Peyer's patch (tissue), 4 donors: ENCODE measurements at regions not wholly inside any gene's neighbourhood (a gene's known extent, or its start where the extent isn't known, plus 50 kb on each side); places are given as distances from the start of the nearest gene placed in this dataset.

Source experiments
- DNase-seq, 3 donors: peaks; one replicate each; pipeline ENCODE4 v3.0.0-alpha.2; 2017 to 2019
- H3K27ac ChIP-seq, 4 donors: fragments of 200-600 bp; sonication (generic); one replicate each; pipeline ENCODE4 v1.5.1; 2016 to 2019
- H3K27me3 ChIP-seq, 2 donors: fragments of 200-600 bp; sonication (generic); one replicate each; pipeline ENCODE4 v1.5.1; 2019
- H3K36me3 ChIP-seq, 3 donors: fragments of 200-600 bp; sonication (generic); one replicate each; pipeline ENCODE4 v1.5.1; 2016 to 2019
- H3K4me1 ChIP-seq, 4 donors: fragments of 200-600 bp; sonication (generic); one replicate each; pipeline ENCODE4 v1.5.1; 2016 to 2019
- H3K4me3 ChIP-seq, 4 donors: fragments of 200-600 bp; sonication (generic); 1 replicate in 3 of 4; 2 replicates in 1 of 4; pipeline ENCODE4 v1.5.1; 2016 to 2019; ENCODE audit warnings: mild to moderate bottlenecking in 1 of 4
- H3K9me3 ChIP-seq, 4 donors: fragments of 200-600 bp; sonication (generic); one replicate each; pipeline ENCODE4 v1.5.1; 2016 to 2019; ENCODE audit warnings: mild to moderate bottlenecking in 1 of 4
- POLR2A ChIP-seq, 2 donors: fragments of 450-650 bp; IDR thresholded peaks; one replicate each; pipeline ENCODE4 v1.5.1; 2017; ENCODE audit warnings: antibody characterized with exemption in 2 of 2, mild to moderate bottlenecking in 2 of 2, moderate library complexity in 2 of 2
- TF ChIP-seq, protein P1 (sequence below), 6 experiments: fragments of 450-650 bp in 4 of 6; fragments of 200-600 bp in 2 of 6; sonication (generic) in 1 of 6; IDR thresholded peaks; one replicate each; pipeline ENCODE4 v1.5.1; 2017 to 2019; ENCODE audit warnings: antibody characterized with exemption in 6 of 6, mild to moderate bottlenecking in 3 of 6, moderate library complexity in 1 of 6

DNA sequence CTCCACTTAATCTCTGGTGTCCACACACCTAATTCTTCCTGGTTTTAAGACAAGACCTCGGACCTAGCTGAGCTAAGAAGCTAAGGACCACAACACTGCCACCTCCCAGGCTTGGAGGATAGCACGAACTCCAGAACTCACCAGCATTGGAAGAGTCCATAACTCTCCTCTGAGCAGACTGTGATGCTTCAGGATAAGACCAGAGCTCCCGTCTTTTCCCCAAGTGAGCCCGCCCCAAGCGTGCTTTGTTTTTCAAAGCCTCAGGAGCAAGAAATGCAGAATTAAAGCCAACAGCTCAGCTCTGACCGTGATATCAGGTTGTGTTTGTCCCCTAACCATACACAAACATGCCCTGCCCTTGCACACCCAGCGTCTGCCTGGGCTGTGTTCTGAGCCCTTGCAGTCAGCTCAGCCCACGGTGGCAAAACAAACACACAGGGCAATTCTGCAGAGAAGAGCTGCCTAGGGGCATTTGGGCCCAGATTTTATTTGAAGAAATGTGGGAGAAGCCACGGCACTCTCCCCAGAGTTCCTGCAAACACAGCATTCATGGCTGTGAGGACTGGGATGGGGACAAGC is 145.4 kb downstream of the WDR11 start:
- TF ChIP-seq POLR2A (IDR thresholded peaks at IDR 0.05), result no peak
- TF ChIP-seq, protein P1, sequence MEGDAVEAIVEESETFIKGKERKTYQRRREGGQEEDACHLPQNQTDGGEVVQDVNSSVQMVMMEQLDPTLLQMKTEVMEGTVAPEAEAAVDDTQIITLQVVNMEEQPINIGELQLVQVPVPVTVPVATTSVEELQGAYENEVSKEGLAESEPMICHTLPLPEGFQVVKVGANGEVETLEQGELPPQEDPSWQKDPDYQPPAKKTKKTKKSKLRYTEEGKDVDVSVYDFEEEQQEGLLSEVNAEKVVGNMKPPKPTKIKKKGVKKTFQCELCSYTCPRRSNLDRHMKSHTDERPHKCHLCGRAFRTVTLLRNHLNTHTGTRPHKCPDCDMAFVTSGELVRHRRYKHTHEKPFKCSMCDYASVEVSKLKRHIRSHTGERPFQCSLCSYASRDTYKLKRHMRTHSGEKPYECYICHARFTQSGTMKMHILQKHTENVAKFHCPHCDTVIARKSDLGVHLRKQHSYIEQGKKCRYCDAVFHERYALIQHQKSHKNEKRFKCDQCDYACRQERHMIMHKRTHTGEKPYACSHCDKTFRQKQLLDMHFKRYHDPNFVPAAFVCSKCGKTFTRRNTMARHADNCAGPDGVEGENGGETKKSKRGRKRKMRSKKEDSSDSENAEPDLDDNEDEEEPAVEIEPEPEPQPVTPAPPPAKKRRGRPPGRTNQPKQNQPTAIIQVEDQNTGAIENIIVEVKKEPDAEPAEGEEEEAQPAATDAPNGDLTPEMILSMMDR (IDR thresholded peaks at IDR 0.05), result no peak
- Histone ChIP-seq H3K9me3 (no peaks in the 10 kb centered on the region), H3K36me3 (no peaks in the 10 kb centered on the region), H3K4me3 (no peak overlapping the region), H3K27ac (peak overlapping the region in 1 of 4 donors; percentile 30), H3K27me3 (no peaks in the 10 kb centered on the region), H3K4me1 (no peaks in the 10 kb centered on the region)
- DNase-seq, result no peak

DNA sequence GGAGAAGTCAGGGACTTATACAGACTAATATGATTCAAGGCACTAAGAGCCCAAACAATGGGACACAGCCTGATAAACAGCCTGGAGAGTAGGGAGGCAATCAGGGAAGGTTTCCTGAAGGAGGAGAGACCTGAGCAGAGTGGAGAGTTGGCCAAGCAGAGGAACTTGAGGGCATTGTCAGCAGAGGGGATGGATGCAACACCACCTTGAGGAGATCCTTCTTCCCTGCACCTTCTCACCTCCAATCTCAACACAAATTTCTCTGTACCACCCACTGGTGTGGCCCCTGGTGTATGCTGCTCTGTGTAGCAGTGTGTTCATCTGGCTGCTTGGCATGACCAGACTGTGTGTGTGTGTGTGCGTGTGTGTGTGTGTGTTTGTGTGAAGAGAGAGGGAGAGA is 146.2 kb downstream of the WDR11 start:
- Histone ChIP-seq H3K4me3 (no peak overlapping the region), H3K27ac (no peak overlapping the region), H3K4me1 (no peaks in the 10 kb centered on the region), H3K36me3 (no peaks in the 10 kb centered on the region), H3K9me3 (no peaks in the 10 kb centered on the region), H3K27me3 (no peaks in the 10 kb centered on the region)
- DNase-seq, result no peak
- no peak for TF ChIP-seq POLR2A (IDR thresholded peaks at IDR 0.05)
- TF ChIP-seq, protein P1 (IDR thresholded peaks at IDR 0.05), result no peak

DNA sequence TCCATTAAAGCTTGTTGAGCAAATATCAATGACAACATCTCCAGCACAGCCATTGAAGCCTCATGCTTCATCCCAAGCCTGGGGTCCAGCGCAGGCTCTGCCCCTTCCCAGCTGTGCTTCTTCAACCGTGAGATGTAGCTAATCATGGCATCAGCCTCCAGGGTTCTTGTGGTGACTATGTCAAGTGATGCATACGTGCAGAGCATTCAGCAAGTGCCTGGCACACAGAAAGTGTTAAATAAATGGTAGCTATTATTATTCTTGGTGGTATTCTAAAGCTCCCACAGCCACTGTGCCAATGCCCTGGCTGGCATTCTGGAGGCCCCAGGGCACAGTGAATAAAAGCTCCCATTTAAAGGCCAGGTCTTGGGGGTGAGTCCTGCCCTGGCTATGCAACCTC is 146.6 kb downstream of the WDR11 start:
- TF ChIP-seq POLR2A (IDR thresholded peaks at IDR 0.05), result no peak
- TF ChIP-seq, protein P1 (IDR thresholded peaks at IDR 0.05), result no peak
- Histone ChIP-seq H3K27me3 (no peaks in the 10 kb centered on the region), H3K36me3 (no peaks in the 10 kb centered on the region), H3K4me3 (no peak overlapping the region), H3K27ac (no peak overlapping the region), H3K9me3 (no peaks in the 10 kb centered on the region), H3K4me1 (no peaks in the 10 kb centered on the region)
- no peak for DNase-seq

DNA sequence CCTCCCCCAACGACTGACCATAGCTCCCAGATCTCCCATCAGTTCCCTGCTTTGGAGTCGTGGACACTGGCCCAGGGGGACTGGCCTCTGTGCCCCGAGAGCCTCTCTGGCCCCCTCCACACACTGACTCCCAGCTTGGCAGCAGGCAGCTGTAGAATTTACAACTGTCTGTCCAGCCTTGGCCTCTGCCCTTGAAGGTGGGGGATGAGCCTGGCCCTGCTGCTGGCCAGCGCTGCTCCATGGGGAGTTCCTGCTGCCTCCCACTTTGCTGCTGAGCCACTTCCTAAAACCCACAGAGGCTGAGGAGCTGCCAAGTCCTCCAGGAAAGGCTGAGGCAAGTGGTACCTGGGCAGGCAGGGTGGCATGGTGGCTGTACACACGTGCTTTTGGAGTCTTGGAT is 147.1 kb downstream of the WDR11 start:
- Histone ChIP-seq H3K27ac (no peak overlapping the region), H3K9me3 (no peaks in the 10 kb centered on the region), H3K36me3 (no peaks in the 10 kb centered on the region), H3K27me3 (no peaks in the 10 kb centered on the region), H3K4me3 (no peak overlapping the region), H3K4me1 (no peaks in the 10 kb centered on the region)
- TF ChIP-seq POLR2A (IDR thresholded peaks at IDR 0.05), result no peak
- TF ChIP-seq, protein P1 (IDR thresholded peaks at IDR 0.05), result no peak
- no peak for DNase-seq

DNA sequence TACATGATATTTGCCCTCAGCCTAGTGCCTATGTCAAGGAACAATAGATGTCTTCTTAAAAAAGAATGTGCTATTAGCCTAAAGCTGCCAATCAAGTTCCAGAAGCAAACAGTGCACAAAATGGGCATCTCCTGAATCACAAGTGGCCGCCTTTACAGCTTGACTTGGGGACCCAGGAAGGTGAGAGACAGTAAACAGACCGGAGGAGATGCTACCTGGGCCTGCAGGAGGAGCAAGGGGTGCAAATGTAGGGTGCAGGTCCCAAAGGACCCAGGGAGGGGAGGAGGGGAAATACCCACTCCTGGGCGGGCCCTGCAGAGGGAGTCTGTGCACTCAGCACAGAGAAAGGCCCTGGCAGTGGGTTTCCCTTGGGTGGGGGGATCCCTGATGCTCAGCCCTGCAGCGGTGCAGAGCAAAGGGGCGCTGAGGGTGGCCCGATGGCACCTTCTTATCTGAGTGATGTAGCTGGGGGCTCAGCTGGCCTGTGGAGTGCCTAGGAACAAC is 147.7 kb downstream of the WDR11 start:
- TF ChIP-seq, protein P1 (IDR thresholded peaks at IDR 0.05), result no peak
- no peak for TF ChIP-seq POLR2A (IDR thresholded peaks at IDR 0.05)
- H3K27ac ChIP-seq, result no peak overlapping the region
- no peaks in the 10 kb centered on the region for H3K9me3 ChIP-seq
- no peaks in the 10 kb centered on the region for H3K4me1 ChIP-seq
- H3K4me3 ChIP-seq, result no peak overlapping the region
- no peaks in the 10 kb centered on the region for H3K36me3 ChIP-seq
- H3K27me3 ChIP-seq, result no peaks in the 10 kb centered on the region
- no peak for DNase-seq

DNA sequence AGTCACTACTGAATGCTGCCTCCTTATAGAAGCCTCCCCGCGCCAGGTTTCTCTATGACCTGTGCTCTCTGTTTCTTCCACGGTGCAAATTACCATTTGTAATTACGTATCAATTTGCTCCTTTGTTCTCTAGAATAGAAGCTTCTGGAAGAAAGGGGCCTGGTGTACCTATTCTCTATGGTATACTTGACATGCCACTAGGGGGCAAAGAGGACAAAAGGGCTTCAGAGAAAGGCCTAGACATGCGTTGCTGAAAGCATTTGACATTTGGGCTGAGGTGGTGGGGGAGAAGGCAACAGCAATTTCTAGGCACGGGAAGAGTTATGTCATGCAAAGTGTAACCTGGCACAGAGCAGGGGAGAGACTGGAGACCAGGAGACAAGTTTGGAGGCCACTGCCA is 148.7 kb downstream of the WDR11 start:
- H3K4me3 ChIP-seq, result no peak overlapping the region
- no peak for TF ChIP-seq POLR2A (IDR thresholded peaks at IDR 0.05)
- TF ChIP-seq, protein P1 (IDR thresholded peaks at IDR 0.05), result peak in 1 of 6 experiments; percentile 15
- H3K27me3 ChIP-seq, result no peaks in the 10 kb centered on the region
- DNase-seq, result no peak
- H3K36me3 ChIP-seq, result no peaks in the 10 kb centered on the region
- no peaks in the 10 kb centered on the region for H3K9me3 ChIP-seq
- no peaks in the 10 kb centered on the region for H3K4me1 ChIP-seq
- no peak overlapping the region for H3K27ac ChIP-seq
